Activated T-helper 2 cell treated with anti-CD3 and anti-CD28 coated beads, Interferon-gamma antibody, Interleukin-2, Interleukin-4, amounts not matched to agents 10 μg/mL and 5 μg/mL and 100 μg/mL, durations not matched to agents 14 hours and 24 hours and 36 hours (primary cell): ENCODE measurements at regions not wholly inside any gene's neighbourhood (a gene's known extent, or its start where the extent isn't known, plus 50 kb on each side); places are given as distances from the start of the nearest gene placed in this dataset.
"Not testable (repeated sequence)": the region's sequence is repeated elsewhere in the genome, so short reads cannot be mapped to it uniquely, and the experiment has no call there.

Source experiments
- DNase-seq: peaks from one replicate; pipeline ENCODE4 v3.0.0; 2021; ENCODE audit warnings: low spot score
- H3K27ac Mint-ChIP-seq: one replicate; pipeline ENCODE4 v1.8.0; 2021; ENCODE audit warnings: mixed read lengths
- H3K27me3 Mint-ChIP-seq: one replicate; pipeline ENCODE4 v1.8.0; 2021; ENCODE audit warnings: low read depth, mixed read lengths
- H3K36me3 Mint-ChIP-seq: one replicate; pipeline ENCODE4 v1.8.0; 2021; ENCODE audit warnings: low read depth, mixed read lengths
- H3K4me1 Mint-ChIP-seq: one replicate; pipeline ENCODE4 v1.8.0; 2021; ENCODE audit warnings: low read depth, mixed read lengths
- H3K4me3 Mint-ChIP-seq: one replicate; pipeline ENCODE4 v1.8.0; 2021; ENCODE audit warnings: low read depth, mild to moderate bottlenecking, moderate library complexity, mixed read lengths
- H3K9me3 Mint-ChIP-seq: one replicate; pipeline ENCODE4 v1.8.0; 2021; ENCODE audit warnings: mixed read lengths
- intact Hi-C: fragments of 100-400 bp; cut with micrococcal nuclease; formaldehyde crosslinking; loops from one replicate; pipeline ENCODE4 v1.15.1; 2023

DNA sequence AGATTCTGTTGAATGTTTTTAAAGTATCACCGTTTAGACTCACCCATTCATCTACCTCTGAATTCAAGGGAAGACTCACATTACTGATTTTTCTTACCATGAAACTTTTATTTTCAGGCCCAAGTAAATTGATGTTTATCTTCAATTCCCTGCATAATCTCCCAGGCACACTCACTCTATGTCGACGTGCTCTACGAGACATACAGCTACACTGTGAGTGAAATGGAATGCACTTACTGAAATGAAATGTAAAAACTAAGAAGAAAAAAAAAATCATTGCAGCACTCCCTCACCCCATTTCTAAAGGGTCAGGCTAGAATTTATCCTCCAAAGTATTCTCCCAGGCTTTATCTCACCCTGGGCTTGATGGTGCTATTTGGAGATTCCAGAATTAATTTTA is 987.9 kb downstream of the CCSER2 start:
- no peak for DNase-seq
- H3K27me3 Mint-ChIP-seq, result no peaks in the 10 kb centered on the region
- H3K4me3 Mint-ChIP-seq, result no peak overlapping the region
- no peaks in the 10 kb centered on the region for H3K36me3 Mint-ChIP-seq
- no peaks in the 10 kb centered on the region for H3K9me3 Mint-ChIP-seq
- no peak overlapping the region for H3K27ac Mint-ChIP-seq
- intact Hi-C loops, result no loop called here
- H3K4me1 Mint-ChIP-seq, result no peaks in the 10 kb centered on the region

DNA sequence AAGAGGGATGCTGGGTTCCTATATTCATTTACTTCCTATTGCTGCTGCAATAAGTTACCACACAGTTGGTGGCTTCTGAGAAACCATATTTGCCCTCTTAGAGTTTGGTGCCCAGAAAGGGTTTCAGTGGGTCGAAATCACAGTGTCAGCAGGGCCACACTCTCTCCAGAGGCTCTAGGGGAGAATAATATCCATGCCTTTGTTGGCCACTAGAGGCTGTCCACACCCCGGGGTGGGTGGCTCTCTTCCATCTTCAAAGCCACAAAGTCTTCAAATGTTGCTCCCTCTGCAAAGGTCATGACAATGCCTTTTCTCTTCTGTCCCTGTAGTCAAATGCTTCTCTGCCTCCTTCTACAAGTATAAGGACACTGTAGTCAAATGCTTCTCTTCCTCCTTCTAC is 989.4 kb downstream of the CCSER2 start:
- H3K4me1 Mint-ChIP-seq, result no peaks in the 10 kb centered on the region
- H3K27ac Mint-ChIP-seq, result no peak overlapping the region
- intact Hi-C loops, result no loop called here
- no peaks in the 10 kb centered on the region for H3K9me3 Mint-ChIP-seq
- no peak for DNase-seq
- H3K27me3 Mint-ChIP-seq, result no peaks in the 10 kb centered on the region
- no peak overlapping the region for H3K4me3 Mint-ChIP-seq
- H3K36me3 Mint-ChIP-seq, result no peaks in the 10 kb centered on the region

DNA sequence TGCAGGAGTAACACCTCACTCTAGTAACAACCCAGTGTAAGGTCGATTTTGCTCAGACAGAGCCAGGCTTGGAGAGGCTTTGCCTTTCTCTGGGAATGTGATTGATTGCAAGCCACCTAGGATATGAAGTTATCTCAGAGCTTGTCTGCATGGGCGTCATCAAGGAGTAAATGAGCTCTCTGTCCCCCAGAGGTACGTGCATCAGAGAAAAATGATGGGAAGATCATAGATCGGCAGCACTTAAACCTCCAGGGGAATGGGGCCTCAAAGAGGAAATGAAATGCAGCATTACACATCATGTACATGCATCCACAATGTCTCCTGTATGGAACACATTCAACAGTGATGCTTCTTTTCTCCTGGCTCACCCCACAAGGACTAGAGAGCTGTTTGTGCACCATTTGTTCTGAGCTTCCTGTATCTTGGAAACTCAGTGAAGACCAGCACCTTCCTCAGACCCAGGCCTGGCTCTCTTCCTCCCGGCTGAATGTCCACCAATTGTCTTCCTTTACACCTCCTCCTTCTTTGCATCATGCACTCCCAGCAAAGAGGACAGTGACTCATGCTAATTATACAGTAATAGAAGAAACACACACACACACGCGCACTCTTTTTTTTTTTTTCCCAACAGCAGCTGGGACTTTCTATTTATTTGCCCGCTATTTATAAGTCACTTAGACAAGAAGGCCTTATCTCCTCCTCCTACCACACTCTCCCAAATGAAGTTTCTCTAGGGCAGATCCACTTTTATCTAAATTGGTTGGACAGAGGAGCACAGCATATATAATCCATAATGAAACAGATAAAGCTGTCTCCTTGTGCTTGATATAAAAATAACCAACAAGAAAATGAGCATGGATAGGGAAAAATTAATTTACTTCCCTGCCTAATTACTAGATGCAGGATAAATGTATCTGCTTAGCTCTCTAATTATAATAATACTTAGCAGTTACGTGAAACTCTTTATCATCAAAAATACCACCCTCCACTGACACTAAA is 990.7 kb downstream of the CCSER2 start:
- no peaks in the 10 kb centered on the region for H3K36me3 Mint-ChIP-seq
- no peak overlapping the region for H3K27ac Mint-ChIP-seq
- H3K9me3 Mint-ChIP-seq, result no peaks in the 10 kb centered on the region
- intact Hi-C loops, result no loop called here
- no peaks in the 10 kb centered on the region for H3K4me1 Mint-ChIP-seq
- no peak for DNase-seq
- H3K27me3 Mint-ChIP-seq, result no peaks in the 10 kb centered on the region
- H3K4me3 Mint-ChIP-seq, result no peak overlapping the region

DNA sequence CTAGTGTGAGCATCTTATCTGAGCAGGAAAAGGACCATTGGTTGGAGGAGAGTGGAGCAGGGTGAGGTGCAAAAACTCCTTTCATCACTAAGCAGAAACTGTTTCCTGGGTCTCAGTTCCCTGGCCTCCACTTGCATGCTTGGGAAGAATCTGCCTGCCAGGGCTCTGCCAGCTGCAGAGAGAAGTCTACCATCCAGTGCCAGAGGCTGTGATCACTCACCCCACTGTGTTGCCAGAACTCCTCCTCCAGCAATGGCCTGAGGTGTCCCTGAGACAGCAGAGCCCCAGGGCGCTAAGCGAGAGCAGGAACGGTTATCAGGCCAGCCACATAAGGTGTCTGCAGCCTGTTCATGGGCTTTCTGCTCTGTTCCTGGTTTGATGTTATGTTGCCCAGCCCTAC is 991.4 kb downstream of the CCSER2 start:
- intact Hi-C loops, result no loop called here
- H3K27ac Mint-ChIP-seq, result no peak overlapping the region
- DNase-seq, result no peak
- no peaks in the 10 kb centered on the region for H3K9me3 Mint-ChIP-seq
- H3K36me3 Mint-ChIP-seq, result no peaks in the 10 kb centered on the region
- H3K4me3 Mint-ChIP-seq, result no peak overlapping the region
- no peaks in the 10 kb centered on the region for H3K4me1 Mint-ChIP-seq
- no peaks in the 10 kb centered on the region for H3K27me3 Mint-ChIP-seq

DNA sequence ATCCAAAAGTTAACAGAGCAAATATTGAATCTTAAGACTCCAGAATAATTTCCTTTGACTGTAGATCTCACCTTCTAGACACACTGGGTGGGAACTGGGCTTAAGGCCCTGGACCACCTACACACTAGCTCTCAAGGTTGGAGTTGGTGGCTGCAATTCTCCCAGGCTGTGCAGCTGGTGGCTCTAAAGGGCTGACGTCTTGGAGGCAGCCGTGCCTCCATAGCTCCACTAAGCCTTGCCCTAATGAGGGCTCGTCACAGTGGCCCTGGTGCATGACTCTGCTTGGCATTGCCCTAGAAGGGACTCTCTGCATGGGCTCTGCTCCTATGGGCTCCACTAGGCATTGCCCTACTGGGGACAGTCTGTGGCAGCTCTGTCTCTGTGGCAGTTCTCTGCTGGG is 1005.2 kb downstream of the CCSER2 start:
- Mint-ChIP-seq H3K27ac (no peak overlapping the region), H3K4me1 (no peaks in the 10 kb centered on the region), H3K36me3 (no peaks in the 10 kb centered on the region), H3K9me3 (no peaks in the 10 kb centered on the region), H3K27me3 (no peaks in the 10 kb centered on the region), H3K4me3 (no peak overlapping the region)
- DNase-seq, result no peak
- intact Hi-C loops, result no loop called here

- Mint-ChIP-seq H3K4me3 (no peak overlapping the region), H3K9me3 (no peaks in the 10 kb centered on the region), H3K27ac (no peak overlapping the region), H3K36me3 (no peaks in the 10 kb centered on the region), H3K27me3 (no peaks in the 10 kb centered on the region), H3K4me1 (no peaks in the 10 kb centered on the region)
- intact Hi-C loops, result no loop called here
- DNase-seq, result no peak
Observed at GRCh38 chr10:85362401-85362800, 1004.2 kb downstream of the GRID1 start.

- no peak for DNase-seq
- H3K4me1 Mint-ChIP-seq, result no peaks in the 10 kb centered on the region
- intact Hi-C loops, result no loop called here
- no peaks in the 10 kb centered on the region for H3K36me3 Mint-ChIP-seq
- H3K27ac Mint-ChIP-seq, result no peak overlapping the region
- H3K27me3 Mint-ChIP-seq, result no peaks in the 10 kb centered on the region
- H3K4me3 Mint-ChIP-seq, result no peak overlapping the region
- H3K9me3 Mint-ChIP-seq, result no peaks in the 10 kb centered on the region
Observed at GRCh38 chr10:85377029-85377806, 989.4 kb downstream of the GRID1 start.

- intact Hi-C loops, result no loop called here
- no peak for DNase-seq
- no peak overlapping the region for H3K4me3 Mint-ChIP-seq
- no peaks in the 10 kb centered on the region for H3K9me3 Mint-ChIP-seq
- H3K27me3 Mint-ChIP-seq, result no peaks in the 10 kb centered on the region
- no peaks in the 10 kb centered on the region for H3K36me3 Mint-ChIP-seq
- no peaks in the 10 kb centered on the region for H3K4me1 Mint-ChIP-seq
- H3K27ac Mint-ChIP-seq, result no peak overlapping the region
Observed at GRCh38 chr10:85379338-85379737, 987.3 kb downstream of the GRID1 start.

DNA sequence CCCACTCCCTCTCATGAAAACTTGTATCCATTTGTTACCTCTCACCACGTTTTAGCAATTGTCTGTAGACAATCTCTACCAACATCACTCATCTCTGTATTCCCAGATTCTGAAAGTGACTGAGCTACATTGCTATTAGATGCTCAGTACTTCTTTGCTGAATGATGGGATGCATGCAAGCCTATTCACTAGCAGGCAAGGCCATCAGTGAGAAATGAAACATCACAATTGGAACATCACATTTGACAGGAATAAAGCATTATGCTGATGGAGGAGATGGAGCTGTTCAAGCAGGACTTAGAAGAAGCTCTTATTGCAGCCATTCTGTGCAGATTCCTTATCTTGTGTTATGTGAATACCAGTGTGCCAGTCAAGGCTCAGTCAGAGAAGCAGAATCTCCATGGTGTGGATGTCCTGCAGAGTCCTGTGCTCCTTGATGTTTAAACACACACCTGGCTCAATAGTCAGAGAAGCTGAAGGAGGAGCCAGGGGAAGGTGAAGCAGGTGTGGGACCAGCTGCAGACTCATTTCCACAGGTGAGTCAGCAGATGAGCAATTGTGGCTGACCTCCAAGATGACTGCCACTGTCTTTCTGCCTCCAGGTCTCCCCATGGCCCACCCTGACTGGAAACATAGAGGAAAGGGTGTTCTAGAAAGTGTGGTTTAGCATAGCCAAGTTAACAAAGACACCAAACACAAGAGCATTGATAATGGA is 965.5 kb downstream of the GRID1 start:
- no peak for DNase-seq
- H3K36me3 Mint-ChIP-seq, result no peaks in the 10 kb centered on the region
- no peak overlapping the region for H3K27ac Mint-ChIP-seq
- H3K27me3 Mint-ChIP-seq, result no peaks in the 10 kb centered on the region
- H3K9me3 Mint-ChIP-seq, result peaks cover 4% of the 10 kb centered on the region
- intact Hi-C loops, result no loop called here
- H3K4me3 Mint-ChIP-seq, result no peak overlapping the region
- H3K4me1 Mint-ChIP-seq, result no peaks in the 10 kb centered on the region

- Mint-ChIP-seq H3K27me3 (no peaks in the 10 kb centered on the region), H3K27ac (no peak overlapping the region), H3K4me3 (no peak overlapping the region), H3K36me3 (no peaks in the 10 kb centered on the region), H3K9me3 (peaks cover 4% of the 10 kb centered on the region), H3K4me1 (no peaks in the 10 kb centered on the region)
- intact Hi-C loops, result no loop called here
- DNase-seq, result no peak
Observed at GRCh38 chr10:85402541-85402940, 964.1 kb downstream of the GRID1 start.

GRCh38 chr10:85407088-85407487 is 959.5 kb downstream of the GRID1 start:
- H3K27me3 Mint-ChIP-seq, result no peaks in the 10 kb centered on the region
- no peak overlapping the region for H3K4me3 Mint-ChIP-seq
- H3K9me3 Mint-ChIP-seq, result peaks cover 9% of the 10 kb centered on the region
- no peaks in the 10 kb centered on the region for H3K36me3 Mint-ChIP-seq
- no peaks in the 10 kb centered on the region for H3K4me1 Mint-ChIP-seq
- no peak for DNase-seq
- intact Hi-C loops, result no loop called here
- no peak overlapping the region for H3K27ac Mint-ChIP-seq

DNA sequence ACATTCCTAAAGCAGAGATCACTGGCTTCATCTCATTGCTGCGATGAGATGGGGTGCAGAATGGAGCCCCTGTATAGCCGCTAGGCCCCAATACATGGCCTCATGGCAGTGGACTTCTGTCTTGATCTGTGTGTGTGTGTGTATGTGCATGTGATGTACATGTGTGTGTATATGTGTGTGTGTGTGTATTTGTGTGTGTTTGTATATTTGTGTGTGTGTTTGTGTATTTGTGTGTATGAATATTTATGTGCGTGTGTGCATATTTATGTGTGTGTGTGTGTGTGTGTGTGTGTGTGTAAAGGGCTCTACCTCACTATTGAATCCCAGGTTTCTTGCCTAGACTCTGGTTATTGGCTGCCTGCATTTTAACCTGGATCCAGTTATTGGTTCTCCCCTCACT is 958.2 kb downstream of the GRID1 start:
- intact Hi-C loops, result no loop called here
- no peak for DNase-seq
- Mint-ChIP-seq H3K4me3 (no peak overlapping the region), H3K27ac (no peak overlapping the region), H3K9me3 (peaks cover 9% of the 10 kb centered on the region), H3K27me3 (no peaks in the 10 kb centered on the region), H3K4me1 (no peaks in the 10 kb centered on the region), H3K36me3 (no peaks in the 10 kb centered on the region)

DNA sequence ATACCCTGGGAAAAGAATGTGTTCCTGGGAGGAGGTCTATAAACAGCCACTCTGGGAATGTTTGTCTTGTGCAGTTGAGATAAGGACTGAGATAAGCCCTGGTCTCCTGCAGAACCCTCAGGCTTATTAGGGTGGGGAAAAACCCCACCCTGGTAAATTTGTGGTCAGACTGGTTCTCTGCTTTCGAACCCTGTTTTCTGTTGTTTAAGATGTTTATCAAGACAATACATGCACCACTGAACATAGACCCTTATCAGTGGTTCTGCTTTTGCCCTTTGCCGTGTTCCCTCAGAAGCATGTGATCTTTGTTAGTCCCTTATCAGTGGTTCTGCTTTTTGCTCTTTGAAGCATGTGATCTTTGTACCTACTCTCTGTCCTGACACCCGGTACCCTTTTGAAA is 956.0 kb downstream of the GRID1 start:
- not testable (repeated sequence) for DNase-seq, H3K36me3 Mint-ChIP-seq, H3K4me3 Mint-ChIP-seq

More for the DNA sequence above, 956.0 kb downstream of the GRID1 start:
- H3K27me3 Mint-ChIP-seq, H3K9me3 Mint-ChIP-seq, intact Hi-C loops, H3K4me1 Mint-ChIP-seq, H3K27ac Mint-ChIP-seq: not testable (repeated sequence)
